Neutrophil (primary cell): ENCODE measurements at regions not wholly inside any gene's neighbourhood (a gene's known extent, or its start where the extent isn't known, plus 50 kb on each side); places are given as distances from the start of the nearest gene placed in this dataset.

Source experiments
- H3K27ac ChIP-seq: fragments of 200-600 bp; sonication (generic); 2 replicates; pipeline ENCODE4 v1.5.1; 2016; ENCODE audit warnings: mild to moderate bottlenecking, moderate library complexity
- H3K27me3 ChIP-seq: fragments of 200-600 bp; sonication (generic); 2 replicates; pipeline ENCODE4 v1.6.0; 2016; ENCODE audit warnings: mild to moderate bottlenecking
- H3K36me3 ChIP-seq: fragments of 200-600 bp; sonication (generic); 2 replicates; pipeline ENCODE4 v1.5.1; 2017
- H3K4me1 ChIP-seq, 2 experiments: fragments of 200-600 bp in 1 of 2; sonication (generic) in 1 of 2; 1 replicate in 1 of 2; 2 replicates in 1 of 2; pipeline versions ENCODE4 v1.5.1 to v1.6.1; 2013 to 2016; ENCODE audit warnings: low read depth in 1 of 2, low read length in 1 of 2, mild to moderate bottlenecking in 1 of 2, moderate library complexity in 1 of 2; ENCODE audit not compliant: control insufficient read depth in 1 of 2, insufficient read depth in 1 of 2
- H3K4me3 ChIP-seq, 2 experiments: fragments of 200-600 bp in 1 of 2; sonication (generic) in 1 of 2; 1 replicate in 1 of 2; 2 replicates in 1 of 2; pipeline ENCODE4 v1.5.1; 2013 to 2016; ENCODE audit warnings: low read depth in 1 of 2, low read length in 1 of 2, mild to moderate bottlenecking in 1 of 2, moderate library complexity in 1 of 2
- H3K9me3 ChIP-seq: fragments of 200-600 bp; sonication (generic); 2 replicates; pipeline ENCODE4 v1.5.1; 2016
- TF ChIP-seq, protein P1 (sequence below): fragments of 200-600 bp; sonication (generic); IDR thresholded peaks from 2 replicates; pipeline ENCODE4 v1.5.1; 2016; ENCODE audit warnings: antibody characterized with exemption

DNA sequence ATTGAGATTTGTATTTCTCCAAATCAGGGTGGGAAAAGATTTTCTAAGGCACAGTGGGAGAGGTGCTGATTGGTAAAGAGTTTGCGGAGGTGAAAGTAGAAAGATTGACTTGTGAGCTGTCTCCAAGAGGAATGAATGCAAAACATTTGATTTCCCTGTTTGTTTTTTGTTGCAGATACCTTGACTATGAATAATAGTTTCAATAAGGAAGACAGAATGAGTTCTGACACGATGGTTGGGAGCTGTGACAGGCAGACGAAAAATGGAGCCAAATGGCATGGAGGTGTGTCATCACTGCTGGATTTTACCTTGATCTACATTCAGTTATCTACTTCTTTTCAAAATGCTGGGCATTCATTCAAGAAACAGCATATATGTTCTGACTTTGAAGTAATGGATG is 145.1 kb downstream of the NFKBIZ start:
- Histone ChIP-seq H3K4me1 (peaks cover 10% of the 10 kb centered on the region in 2 experiments), H3K9me3 (no peaks in the 10 kb centered on the region), H3K36me3 (no peaks in the 10 kb centered on the region), H3K27ac (no peak overlapping the region), H3K27me3 (no peaks in the 10 kb centered on the region), H3K4me3 (no peak overlapping the region)
- TF ChIP-seq, protein P1, sequence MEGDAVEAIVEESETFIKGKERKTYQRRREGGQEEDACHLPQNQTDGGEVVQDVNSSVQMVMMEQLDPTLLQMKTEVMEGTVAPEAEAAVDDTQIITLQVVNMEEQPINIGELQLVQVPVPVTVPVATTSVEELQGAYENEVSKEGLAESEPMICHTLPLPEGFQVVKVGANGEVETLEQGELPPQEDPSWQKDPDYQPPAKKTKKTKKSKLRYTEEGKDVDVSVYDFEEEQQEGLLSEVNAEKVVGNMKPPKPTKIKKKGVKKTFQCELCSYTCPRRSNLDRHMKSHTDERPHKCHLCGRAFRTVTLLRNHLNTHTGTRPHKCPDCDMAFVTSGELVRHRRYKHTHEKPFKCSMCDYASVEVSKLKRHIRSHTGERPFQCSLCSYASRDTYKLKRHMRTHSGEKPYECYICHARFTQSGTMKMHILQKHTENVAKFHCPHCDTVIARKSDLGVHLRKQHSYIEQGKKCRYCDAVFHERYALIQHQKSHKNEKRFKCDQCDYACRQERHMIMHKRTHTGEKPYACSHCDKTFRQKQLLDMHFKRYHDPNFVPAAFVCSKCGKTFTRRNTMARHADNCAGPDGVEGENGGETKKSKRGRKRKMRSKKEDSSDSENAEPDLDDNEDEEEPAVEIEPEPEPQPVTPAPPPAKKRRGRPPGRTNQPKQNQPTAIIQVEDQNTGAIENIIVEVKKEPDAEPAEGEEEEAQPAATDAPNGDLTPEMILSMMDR, result no peak

DNA sequence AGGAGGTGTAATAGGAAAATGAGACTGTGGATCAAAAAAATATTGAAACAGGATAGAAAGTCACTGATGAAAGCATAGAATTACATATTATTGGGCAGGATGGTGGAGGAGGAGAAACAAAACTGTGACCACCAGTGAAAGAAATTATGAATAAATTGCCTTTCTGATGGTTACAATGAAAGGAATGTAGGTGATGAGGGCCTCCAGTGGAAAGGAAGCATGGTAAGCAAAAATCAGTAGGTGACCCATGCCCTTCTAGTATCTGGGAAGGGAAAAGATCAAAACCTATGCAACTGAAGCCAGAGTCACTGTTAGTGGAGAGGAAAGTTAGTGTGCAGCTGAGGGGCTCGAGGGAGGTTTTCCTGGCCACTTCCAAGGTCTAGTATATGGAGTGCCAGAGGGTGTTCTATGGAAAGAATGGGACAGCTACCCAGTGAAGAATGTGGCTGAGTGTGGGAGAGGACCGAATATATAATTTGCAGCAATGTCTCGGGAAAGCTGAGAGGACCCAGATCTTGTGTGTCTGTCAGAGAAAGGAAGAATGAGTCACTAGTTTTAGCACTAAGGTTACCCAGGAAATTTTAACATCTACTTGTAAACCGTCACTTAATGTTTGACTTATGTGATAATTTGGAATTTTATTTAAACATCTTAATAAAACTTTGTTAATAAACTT is 146.2 kb downstream of the NFKBIZ start:
- Histone ChIP-seq H3K4me3 (no peak overlapping the region), H3K27ac (no peak overlapping the region), H3K4me1 (no peaks in the 10 kb centered on the region), H3K27me3 (no peaks in the 10 kb centered on the region), H3K9me3 (no peaks in the 10 kb centered on the region), H3K36me3 (no peaks in the 10 kb centered on the region)
- TF ChIP-seq, protein P1, result no peak

DNA sequence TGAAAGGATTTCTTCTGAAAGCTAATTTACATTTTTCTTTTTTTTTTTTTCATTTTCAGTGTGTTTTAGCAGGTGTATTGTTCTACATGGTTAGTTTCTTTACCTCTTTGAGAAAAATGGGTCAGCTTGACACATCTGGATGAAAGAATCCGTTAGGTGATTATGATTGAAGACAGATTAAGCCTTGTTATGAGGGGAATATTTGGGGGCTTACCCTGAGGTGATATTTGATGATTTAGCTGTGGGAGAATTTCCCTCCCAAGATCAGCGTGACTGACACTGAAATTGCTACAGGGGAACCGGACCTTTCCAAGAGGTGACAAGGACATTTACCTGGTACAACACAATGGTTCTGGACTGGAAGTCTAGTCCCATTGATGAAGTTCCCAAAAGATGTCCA is 147.5 kb downstream of the NFKBIZ start:
- TF ChIP-seq, protein P1, result no peak
- Histone ChIP-seq H3K9me3 (no peaks in the 10 kb centered on the region), H3K4me1 (no peaks in the 10 kb centered on the region), H3K36me3 (no peaks in the 10 kb centered on the region), H3K27me3 (no peaks in the 10 kb centered on the region), H3K4me3 (no peak overlapping the region), H3K27ac (no peak overlapping the region)

DNA sequence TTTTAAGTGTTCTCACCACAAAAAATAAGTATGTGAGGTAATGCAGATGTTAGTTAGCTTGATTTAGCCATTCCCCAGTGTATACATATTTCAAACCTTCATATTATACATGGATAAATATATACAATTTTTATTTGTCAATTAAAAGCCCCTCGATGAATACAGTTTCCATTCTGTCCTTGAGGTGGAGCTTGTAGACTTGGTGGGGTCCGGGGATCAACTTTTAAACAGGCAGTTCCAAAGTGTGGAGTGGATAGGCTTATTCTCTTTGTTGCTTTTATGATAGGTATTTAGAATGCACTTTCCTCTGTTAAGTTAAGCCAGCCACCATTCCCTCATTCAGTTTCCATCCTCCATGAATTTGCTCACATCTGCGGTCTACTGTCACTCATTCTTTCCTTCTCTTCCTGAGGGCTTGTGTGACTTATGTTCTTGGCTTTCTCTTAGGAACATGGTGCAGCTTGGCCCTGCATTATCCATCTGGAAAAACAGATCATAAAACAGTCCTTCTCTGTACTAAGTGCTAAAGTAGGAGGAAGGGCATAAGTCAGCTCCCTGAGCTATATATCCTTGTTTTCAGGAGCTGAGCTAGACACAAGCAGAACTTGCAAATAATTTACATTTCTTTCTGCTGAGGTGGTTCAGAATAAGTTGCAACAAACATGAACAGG is 149.1 kb downstream of the NFKBIZ start:
- Histone ChIP-seq H3K27me3 (no peaks in the 10 kb centered on the region), H3K36me3 (no peaks in the 10 kb centered on the region), H3K4me1 (no peaks in the 10 kb centered on the region), H3K27ac (no peak overlapping the region), H3K4me3 (no peak overlapping the region), H3K9me3 (no peaks in the 10 kb centered on the region)
- TF ChIP-seq, protein P1, result no peak

DNA sequence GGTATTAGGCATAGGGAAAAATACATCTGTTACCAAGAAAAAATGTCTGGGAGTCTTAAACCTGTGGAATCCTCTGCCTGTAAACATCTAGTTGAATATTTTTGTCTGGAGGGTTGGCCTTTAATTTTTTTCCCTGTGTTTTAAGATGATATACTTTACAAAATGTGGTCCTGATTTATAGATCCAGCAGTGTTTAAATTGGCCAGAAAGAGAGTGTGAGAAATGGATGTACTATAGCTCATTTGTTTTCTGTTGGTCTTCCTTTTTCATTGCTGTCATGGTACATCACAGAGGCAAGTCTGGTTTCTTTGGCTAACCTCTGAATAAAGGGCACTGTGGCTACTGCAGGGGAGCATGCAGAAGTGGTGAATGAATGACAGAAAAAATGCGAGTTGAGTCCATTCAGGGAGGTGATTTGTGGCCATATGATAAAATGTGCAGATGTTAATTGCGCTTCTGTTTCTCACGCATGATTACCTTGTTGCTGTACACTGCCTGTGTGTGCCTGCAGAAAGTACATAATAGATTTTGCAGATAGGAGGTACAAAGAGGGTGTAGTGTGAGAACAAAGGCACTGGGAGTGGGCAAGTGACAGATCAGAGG is 150.0 kb downstream of the NFKBIZ start:
- Histone ChIP-seq H3K4me3 (no peak overlapping the region), H3K4me1 (no peaks in the 10 kb centered on the region), H3K27me3 (no peaks in the 10 kb centered on the region), H3K9me3 (no peaks in the 10 kb centered on the region), H3K36me3 (no peaks in the 10 kb centered on the region), H3K27ac (no peak overlapping the region)
- TF ChIP-seq, protein P1, result no peak
